Mesenchymal stem cell (in vitro differentiated cells and primary cell): ENCODE measurements at regions not wholly inside any gene's neighbourhood (a gene's known extent, or its start where the extent isn't known, plus 50 kb on each side); places are given as distances from the start of the nearest gene placed in this dataset.
"Not testable (repeated sequence)": the region's sequence is repeated elsewhere in the genome, so short reads cannot be mapped to it uniquely, and the experiment has no call there.

ENCODE experiments used
- DNase-seq: peaks from one replicate; pipeline ENCODE4 v3.0.0-alpha.2; 2013
- H2AFZ ChIP-seq: one replicate; pipeline ENCODE4 v1.6.1; 2013; ENCODE audit warnings: low read depth, mild to moderate bottlenecking, control low read depth, inconsistent platforms, low read length, moderate library complexity
- H2AK5ac ChIP-seq: 2 replicates; pipeline ENCODE4 v1.6.1; 2013; ENCODE audit warnings: low read length, moderate library complexity, mild to moderate bottlenecking, inconsistent platforms; ENCODE audit not compliant: severe bottlenecking
- H2BK120ac ChIP-seq: one replicate; pipeline ENCODE4 v1.6.1; 2013; ENCODE audit warnings: low read depth, mild to moderate bottlenecking, inconsistent platforms, low read length, moderate library complexity
- H2BK12ac ChIP-seq, 2 experiments: one replicate each; pipeline ENCODE4 v1.6.1; 2013; ENCODE audit warnings: inconsistent platforms in 2 of 2, low read length in 2 of 2, mild to moderate bottlenecking in 2 of 2, moderate library complexity in 2 of 2, control low read depth in 1 of 2
- H2BK15ac ChIP-seq: one replicate; pipeline ENCODE4 v1.6.1; 2013; ENCODE audit warnings: mild to moderate bottlenecking, low read depth, inconsistent platforms; ENCODE audit not compliant: poor library complexity, severe bottlenecking
- H2BK5ac ChIP-seq: 2 replicates; pipeline ENCODE4 v1.6.1; 2013; ENCODE audit warnings: low read depth, mild to moderate bottlenecking, low read length, control low read depth, inconsistent platforms; ENCODE audit not compliant: poor library complexity, severe bottlenecking
- H3K14ac ChIP-seq, 2 experiments: one replicate each; pipeline ENCODE4 v1.6.1; 2013; ENCODE audit warnings: inconsistent platforms in 2 of 2, low read length in 2 of 2, control low read depth in 1 of 2, mild to moderate bottlenecking in 1 of 2, moderate library complexity in 1 of 2
- H3K18ac ChIP-seq, 2 experiments: one replicate each; pipeline ENCODE4 v1.6.1; 2013; ENCODE audit warnings: inconsistent platforms in 2 of 2, low read length in 2 of 2, control low read depth in 1 of 2, low read depth in 1 of 2, mild to moderate bottlenecking in 1 of 2
- H3K23ac ChIP-seq, 2 experiments: one replicate each; pipeline ENCODE4 v1.6.1; 2013; ENCODE audit warnings: inconsistent platforms in 2 of 2, low read length in 2 of 2, mild to moderate bottlenecking in 2 of 2, moderate library complexity in 2 of 2, control low read depth in 1 of 2
- H3K27ac ChIP-seq: 2 replicates; pipeline ENCODE4 v1.5.1; 2013; ENCODE audit warnings: mild to moderate bottlenecking, moderate library complexity, low read length, control low read depth, inconsistent platforms; ENCODE audit not compliant: poor library complexity, severe bottlenecking
- H3K27me3 ChIP-seq, 2 experiments: 2 replicates each; pipeline versions ENCODE4 v1.6.1 to v1.7.0; 2013; ENCODE audit warnings: low read length in 2 of 2, mild to moderate bottlenecking in 2 of 2, moderate library complexity in 2 of 2, control low read depth in 1 of 2, inconsistent platforms in 1 of 2; ENCODE audit not compliant: control insufficient read depth in 1 of 2, insufficient read depth in 1 of 2
- H3K36me3 ChIP-seq, 2 experiments: 2 replicates each; pipeline versions ENCODE4 v1.6.1 to v1.7.0; 2013; ENCODE audit warnings: low read length in 2 of 2, control low read depth in 1 of 2, inconsistent platforms in 1 of 2, low read depth in 1 of 2, mild to moderate bottlenecking in 1 of 2; ENCODE audit not compliant: insufficient read depth in 2 of 2, control insufficient read depth in 1 of 2
- H3K4ac ChIP-seq, 2 experiments: one replicate each; pipeline ENCODE4 v1.6.1; 2013; ENCODE audit warnings: inconsistent platforms in 2 of 2, low read length in 2 of 2, mild to moderate bottlenecking in 2 of 2, moderate library complexity in 2 of 2, control low read depth in 1 of 2, low read depth in 1 of 2
- H3K4me1 ChIP-seq: 2 replicates; pipeline ENCODE4 v1.6.1; 2013; ENCODE audit warnings: low read depth, low read length, control low read depth; ENCODE audit not compliant: control insufficient read depth, insufficient read depth
- H3K4me2 ChIP-seq: 2 replicates; pipeline ENCODE4 v1.6.1; 2013; ENCODE audit warnings: low read length, mild to moderate bottlenecking, inconsistent platforms; ENCODE audit not compliant: poor library complexity, severe bottlenecking
- H3K4me3 ChIP-seq, 2 experiments: 2 replicates each; pipeline versions ENCODE4 v1.5.1 to v1.7.0; 2013; ENCODE audit warnings: low read length in 2 of 2, mild to moderate bottlenecking in 2 of 2, control low read depth in 1 of 2, low read depth in 1 of 2; ENCODE audit not compliant: insufficient read depth in 1 of 2
- H3K79me1 ChIP-seq: replicated peaks from 2 replicates; pipeline ENCODE4 v1.6.1; 2013; ENCODE audit warnings: mild to moderate bottlenecking, control low read depth, low read length, inconsistent platforms; ENCODE audit not compliant: poor library complexity, severe bottlenecking
- H3K9ac ChIP-seq: 2 replicates; pipeline ENCODE4 v1.7.0; 2013; ENCODE audit warnings: mild to moderate bottlenecking, low read length, moderate library complexity
- H3K9me3 ChIP-seq: 2 replicates; pipeline ENCODE4 v1.7.0; 2013; ENCODE audit warnings: mild to moderate bottlenecking, low read length; ENCODE audit not compliant: control insufficient read depth
- H4K8ac ChIP-seq: one replicate; pipeline ENCODE4 v1.6.1; 2013; ENCODE audit warnings: inconsistent platforms, mild to moderate bottlenecking, low read length, moderate library complexity
- H4K91ac ChIP-seq: one replicate; pipeline ENCODE4 v1.6.1; 2013; ENCODE audit warnings: mild to moderate bottlenecking, low read length, inconsistent platforms
- WGBS: methylation state at CpG from one replicate; pipeline ENCODE4 v1.1.7; 2013; ENCODE audit warnings: mixed read lengths; 5-methylcytosine and 5-hydroxymethylcytosine counted together

DNA sequence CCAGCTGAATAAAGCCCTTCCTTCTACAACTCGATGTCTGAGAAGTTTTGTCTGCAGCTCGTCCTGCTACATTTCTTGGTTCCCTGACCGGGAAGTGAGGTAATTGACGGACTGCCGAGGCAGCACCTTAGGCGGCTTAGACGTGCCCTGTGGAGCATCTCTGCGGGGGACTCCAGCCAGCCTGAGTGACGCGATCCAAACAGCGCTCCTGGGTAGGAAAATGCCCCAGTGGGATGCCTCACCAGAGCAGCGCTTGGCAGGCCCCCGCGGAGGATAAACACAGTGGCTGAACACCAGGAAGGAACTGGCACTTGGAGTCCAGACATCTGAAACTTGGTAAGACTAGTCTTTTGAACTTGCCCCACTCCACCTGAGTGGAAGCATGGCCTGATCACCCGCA, 737.3 kb downstream of the COL12A1 start:
- H3K4ac ChIP-seq, H3K36me3 ChIP-seq, H3K14ac ChIP-seq, H4K8ac ChIP-seq, H3K79me1 ChIP-seq, H2BK5ac ChIP-seq, H3K4me1 ChIP-seq, H3K9me3 ChIP-seq, H3K4me2 ChIP-seq, H3K9ac ChIP-seq, H3K23ac ChIP-seq, H2BK120ac ChIP-seq, H2AFZ ChIP-seq, DNase-seq, H4K91ac ChIP-seq, H2BK12ac ChIP-seq, H3K18ac ChIP-seq, H3K4me3 ChIP-seq, H2BK15ac ChIP-seq, H2AK5ac ChIP-seq, H3K27me3 ChIP-seq: not testable (repeated sequence)
- peak overlapping the region; percentile 48 for H3K27ac ChIP-seq
- 94% methylated on average over 15 of the region's 15 CpGs for WGBS

DNA sequence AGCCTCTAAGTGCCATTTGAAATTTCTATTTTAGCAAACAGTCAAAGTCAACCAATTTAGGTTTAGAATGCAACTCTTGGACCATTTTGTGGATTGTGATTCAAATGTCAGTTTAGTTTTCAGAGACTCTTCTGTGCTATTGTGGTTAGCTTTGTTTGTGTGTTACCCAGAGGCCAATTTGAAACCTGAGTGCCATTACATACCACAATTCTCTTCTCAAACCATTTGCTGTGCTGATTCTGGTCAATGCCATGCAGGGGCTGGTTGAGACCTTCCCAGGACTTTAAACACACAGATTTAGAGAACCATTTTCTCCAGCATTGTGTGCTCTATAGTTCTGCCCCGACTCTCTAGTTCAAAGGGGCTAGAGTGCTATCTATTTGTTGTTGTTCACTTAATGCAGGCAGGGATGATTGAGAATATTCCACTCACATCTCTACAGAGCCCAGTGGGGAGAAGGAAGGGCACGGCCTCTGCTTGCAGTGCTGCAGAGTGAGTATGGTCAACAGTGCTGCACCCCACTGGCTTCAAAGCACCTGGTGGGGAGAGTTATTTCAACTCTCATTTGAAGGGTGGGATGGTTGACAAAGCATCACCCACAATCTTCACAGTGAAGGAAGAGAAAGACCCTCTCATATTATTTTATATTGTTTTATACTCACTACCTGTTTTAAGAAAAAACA, 738.2 kb downstream of the COL12A1 start:
- Histone ChIP-seq H3K23ac (no peak overlapping the region), H2BK5ac (no peak overlapping the region), H3K4me3 (no peak overlapping the region), H3K9me3 (peaks cover under 1% of the 10 kb centered on the region), H3K4me1 (no peaks in the 10 kb centered on the region), H3K79me1 (no peaks in the 10 kb centered on the region), H4K91ac (no peak overlapping the region), H4K8ac (peak overlapping the region; percentile 29), H3K14ac (no peak overlapping the region), H3K18ac (peak overlapping the region in 1 of 2 experiments; percentile 25), H2AFZ (no peak overlapping the region), H3K4ac (no peak overlapping the region), H3K4me2 (no peak overlapping the region), H2BK15ac (no peak overlapping the region), H2BK12ac (peak overlapping the region in 1 of 2 experiments; percentile 9), H3K27me3 (no peaks in the 10 kb centered on the region), H3K36me3 (no peaks in the 10 kb centered on the region), H3K9ac (no peak overlapping the region), H2AK5ac (no peak overlapping the region), H3K27ac (peak overlapping the region; percentile 73), H2BK120ac (no peak overlapping the region)
- peak; percentile 50 for DNase-seq
- no CpG with 5 or more reads among the region's 2 CpGs for WGBS

DNA sequence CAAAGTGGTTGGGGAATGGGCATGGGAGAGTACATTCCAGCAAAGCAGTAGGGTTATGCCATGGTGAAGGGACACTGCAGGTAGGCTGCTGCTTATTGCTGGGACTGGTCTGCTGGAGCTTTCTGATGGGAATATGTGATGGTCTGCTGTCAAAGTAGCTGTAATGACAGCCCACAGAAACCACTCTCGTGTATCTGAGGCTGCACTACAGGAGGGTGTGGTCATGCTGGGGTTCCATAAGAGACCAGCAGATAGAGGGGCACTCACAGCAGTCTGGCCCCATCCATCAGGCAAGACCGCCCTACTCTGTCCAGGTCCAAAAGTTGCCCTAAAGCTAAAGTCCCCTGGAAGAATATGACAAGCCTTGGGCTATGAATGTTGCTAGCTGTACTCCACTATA, 739.3 kb downstream of the COL12A1 start:
- H3K4me1 ChIP-seq: no peaks in the 10 kb centered on the region
- peaks cover 7% of the 10 kb centered on the region for H3K9me3 ChIP-seq
- H3K27ac ChIP-seq: no peak overlapping the region
- H3K27me3 ChIP-seq: no peaks in the 10 kb centered on the region
- peak overlapping the region; percentile 65 for H2BK15ac ChIP-seq
- H2BK5ac ChIP-seq: no peak overlapping the region
- H4K91ac ChIP-seq: no peak overlapping the region
- no peak overlapping the region for H3K23ac ChIP-seq
- no peaks in the 10 kb centered on the region for H3K79me1 ChIP-seq
- H3K4me2 ChIP-seq: no peak overlapping the region
- H3K4ac ChIP-seq: no peak overlapping the region
- no peak overlapping the region for H2BK120ac ChIP-seq
- DNase-seq: no peak
- no peak overlapping the region for H3K4me3 ChIP-seq
- peak overlapping the region in 1 of 2 experiments; percentile 45 for H3K14ac ChIP-seq
- WGBS: 74% methylated on average over 2 of the region's 2 CpGs
- H2BK12ac ChIP-seq: no peak overlapping the region
- no peak overlapping the region for H3K18ac ChIP-seq
- H2AFZ ChIP-seq: no peak overlapping the region
- H3K36me3 ChIP-seq: no peaks in the 10 kb centered on the region
- H4K8ac ChIP-seq: no peak overlapping the region
- H2AK5ac ChIP-seq: no peak overlapping the region
- H3K9ac ChIP-seq: no peak overlapping the region

DNA sequence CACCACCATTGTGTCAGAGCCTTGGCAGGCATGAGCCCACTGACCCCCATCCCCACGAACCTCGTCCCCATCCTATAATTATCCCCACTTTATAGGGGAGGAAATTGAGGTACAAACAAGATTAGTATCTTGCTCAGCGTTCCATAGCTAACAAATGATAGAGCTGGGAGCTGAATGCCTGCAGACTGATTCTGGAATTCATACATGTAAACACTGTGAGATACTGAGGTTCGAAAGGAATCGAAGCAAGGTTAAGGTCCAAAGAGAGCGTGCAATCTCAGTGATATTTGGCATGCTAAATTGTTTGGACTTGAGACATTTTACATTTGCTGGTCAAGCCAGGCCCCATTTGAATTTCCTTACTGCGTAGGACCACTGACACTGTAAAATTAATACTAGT, 746.6 kb downstream of the COL12A1 start:
- Histone ChIP-seq H2AK5ac (no peak overlapping the region), H3K27ac (no peak overlapping the region), H2BK120ac (no peak overlapping the region), H3K9me3 (peaks cover 7% of the 10 kb centered on the region), H3K79me1 (no peaks in the 10 kb centered on the region), H3K36me3 (no peaks in the 10 kb centered on the region), H4K8ac (no peak overlapping the region), H3K4ac (peak overlapping the region in 1 of 2 experiments; percentile 5), H3K4me1 (no peaks in the 10 kb centered on the region), H2BK12ac (peak overlapping the region; percentile 28 to 79), H3K9ac (no peak overlapping the region), H3K27me3 (no peaks in the 10 kb centered on the region), H2BK15ac (no peak overlapping the region), H2BK5ac (no peak overlapping the region), H3K23ac (no peak overlapping the region), H3K14ac (no peak overlapping the region), H3K4me2 (no peak overlapping the region), H4K91ac (peak overlapping the region; percentile 91), H3K4me3 (no peak overlapping the region), H3K18ac (peak overlapping the region in 1 of 2 experiments; percentile 83), H2AFZ (no peak overlapping the region)
- 60% methylated on average over 4 of the region's 7 CpGs for WGBS
- DNase-seq: peak; percentile 42
